PC-9 (cell line): ENCODE measurements at regions not wholly inside any gene's neighbourhood (a gene's known extent, or its start where the extent isn't known, plus 50 kb on each side); places are given as distances from the start of the nearest gene placed in this dataset.

Experiments used
- BruUV-seq: library from RNA; stranded (reverse); fragments of 400-500 nt; replicated peaks from 2 replicates; lab custom pipeline; 2021; lab: Mats Ljungman, UMichigan
- CTCF ChIA-PET: fragments of 300-600 bp; sonication (Branson Sonifier 250); formaldehyde crosslinking; loops from one replicate; lab custom pipeline; 2022; ENCODE audit warnings: antibody characterized with exemption; lab: Charles Lee
- POLR2A ChIA-PET: fragments of 300-600 bp; sonication (Branson Sonifier 250); formaldehyde crosslinking; loops from one replicate; lab custom pipeline; 2022; ENCODE audit warnings: antibody characterized with exemption; ENCODE audit not compliant: unreplicated experiment; lab: Charles Lee
- DNase-seq, 2 experiments: peaks; one replicate each; pipeline versions ENCODE4 v3.0.0 to v3.0.0-alpha.2; 2015 to 2022; ENCODE audit warnings: mixed read lengths in 1 of 2
- H2AFZ ChIP-seq: fragments of 200-600 bp; sonication (generic); 2 replicates; pipeline ENCODE4 v1.8.1; 2017; ENCODE audit warnings: antibody characterized with exemption
- H3F3A ChIP-seq: fragments of 200-600 bp; sonication (generic); 2 replicates; pipeline ENCODE4 v1.8.1; 2017; ENCODE audit warnings: antibody characterized with exemption, mild to moderate bottlenecking, low read depth; ENCODE audit not compliant: insufficient read depth
- H3K27ac ChIP-seq: fragments of 200-600 bp; sonication (generic); 2 replicates; pipeline ENCODE4 v1.6.1; 2016; ENCODE audit warnings: mixed run types
- H3K27me3 ChIP-seq: fragments of 200-600 bp; sonication (generic); 2 replicates; pipeline ENCODE4 v1.6.1; 2016; ENCODE audit warnings: low read depth, mixed run types; ENCODE audit not compliant: insufficient read depth
- H3K36me3 ChIP-seq: fragments of 200-600 bp; sonication (generic); 2 replicates; pipeline ENCODE4 v1.6.1; 2016; ENCODE audit warnings: low read depth, mixed run types
- H3K4me1 ChIP-seq: fragments of 200-600 bp; sonication (generic); replicated peaks from 2 replicates; pipeline ENCODE4 v1.6.1; 2016; ENCODE audit warnings: mixed run types; ENCODE audit not compliant: insufficient read depth
- H3K4me2 ChIP-seq: fragments of 200-600 bp; sonication (generic); 2 replicates; pipeline ENCODE4 v1.6.1; 2017; ENCODE audit warnings: mixed run types
- H3K4me3 ChIP-seq: fragments of 200-600 bp; sonication (generic); 2 replicates; pipeline ENCODE4 v1.6.1; 2016; ENCODE audit warnings: mixed run types
- H3K79me2 ChIP-seq: fragments of 200-600 bp; sonication (generic); 2 replicates; pipeline ENCODE4 v1.6.1; 2017; ENCODE audit warnings: low read depth, mixed run types
- H3K9me2 ChIP-seq: fragments of 200-600 bp; sonication (generic); 2 replicates; pipeline ENCODE4 v1.8.1; 2017; ENCODE audit warnings: mild to moderate bottlenecking; ENCODE audit not compliant: insufficient read depth
- H3K9me3 ChIP-seq: fragments of 200-600 bp; sonication (generic); 2 replicates; pipeline ENCODE4 v1.8.1; 2016; ENCODE audit warnings: low read depth; ENCODE audit not compliant: insufficient read depth
- H4K20me1 ChIP-seq: fragments of 200-600 bp; sonication (generic); 2 replicates; pipeline ENCODE4 v1.8.1; 2017; ENCODE audit not compliant: insufficient read depth
- EZH2 ChIP-seq: fragments of 200-600 bp; sonication (generic); IDR thresholded peaks from 2 replicates; pipeline ENCODE4 v1.8.0; 2017; ENCODE audit warnings: antibody characterized with exemption, low read depth
- intact Hi-C: fragments of 100-400 bp; cut with micrococcal nuclease; formaldehyde crosslinking; loops from one replicate; pipeline ENCODE4 v1.10.0; 2022; ENCODE audit not compliant: unreplicated experiment
- TF ChIP-seq, protein P1 (sequence below): fragments of 200-600 bp; sonication (generic); conservative IDR thresholded peaks from 2 replicates; pipeline ENCODE4 v1.6.1; 2017; ENCODE audit warnings: mixed run types, antibody characterized with exemption, mild to moderate bottlenecking, moderate library complexity

DNA sequence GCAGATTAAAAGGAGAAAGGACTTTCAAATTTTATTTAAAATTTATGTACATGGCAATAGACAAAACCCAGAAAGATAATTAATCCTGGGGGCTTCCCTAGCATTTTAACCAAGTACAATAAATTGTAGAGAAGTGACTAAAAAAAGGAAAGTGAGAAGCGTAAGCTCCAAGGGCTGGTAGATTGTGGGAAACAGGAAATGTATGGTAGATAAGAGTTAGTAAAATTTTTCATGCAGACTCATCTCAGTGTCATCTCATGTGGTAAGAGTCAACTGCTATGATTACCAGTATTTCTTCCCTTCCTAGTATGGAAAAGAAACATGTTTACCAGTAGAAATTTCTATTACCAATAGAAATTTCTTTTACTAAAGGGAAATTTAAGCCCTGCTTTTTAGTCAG lies 464.3 kb upstream of the AGTR1 start:
- POLR2A ChIA-PET: no interaction called here
- no peaks in the 10 kb centered on the region for H3F3A ChIP-seq
- H3K4me1 ChIP-seq: no peaks in the 10 kb centered on the region

DNA sequence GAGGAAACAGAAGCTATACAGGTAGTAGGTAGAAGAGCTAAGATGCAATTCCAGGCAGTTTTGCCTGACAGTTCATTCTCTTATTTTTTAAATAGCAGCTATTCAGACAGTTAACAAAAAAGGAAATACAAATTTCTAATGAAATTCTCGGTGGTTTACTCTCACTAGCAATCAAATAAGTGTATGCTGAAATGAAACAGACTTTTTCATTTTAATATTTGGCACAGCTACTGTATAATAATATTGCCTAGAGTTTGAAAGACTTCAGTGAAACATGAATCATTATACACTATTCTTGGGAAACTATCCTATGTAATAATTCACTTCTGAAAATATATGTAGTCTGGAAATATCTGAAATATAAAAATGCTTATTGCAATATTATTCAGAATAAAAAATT lies 463.2 kb upstream of the AGTR1 start:
- Histone ChIP-seq H3K4me1 (no peaks in the 10 kb centered on the region), H2AFZ (no peak overlapping the region), H3K4me2 (no peak overlapping the region), H3K4me3 (no peak overlapping the region), H3K27ac (no peak overlapping the region), H3F3A (no peaks in the 10 kb centered on the region), H3K79me2 (no peaks in the 10 kb centered on the region), H4K20me1 (no peaks in the 10 kb centered on the region), H3K9me2 (no peaks in the 10 kb centered on the region), H3K27me3 (no peaks in the 10 kb centered on the region), H3K36me3 (no peaks in the 10 kb centered on the region), H3K9me3 (no peaks in the 10 kb centered on the region)
- ChIA-PET CTCF (no interaction called here), POLR2A (no interaction called here)
- no TSS peak for BruUV-seq
- DNase-seq: no peak
- TF ChIP-seq EZH2: no peak
- TF ChIP-seq, protein P1, sequence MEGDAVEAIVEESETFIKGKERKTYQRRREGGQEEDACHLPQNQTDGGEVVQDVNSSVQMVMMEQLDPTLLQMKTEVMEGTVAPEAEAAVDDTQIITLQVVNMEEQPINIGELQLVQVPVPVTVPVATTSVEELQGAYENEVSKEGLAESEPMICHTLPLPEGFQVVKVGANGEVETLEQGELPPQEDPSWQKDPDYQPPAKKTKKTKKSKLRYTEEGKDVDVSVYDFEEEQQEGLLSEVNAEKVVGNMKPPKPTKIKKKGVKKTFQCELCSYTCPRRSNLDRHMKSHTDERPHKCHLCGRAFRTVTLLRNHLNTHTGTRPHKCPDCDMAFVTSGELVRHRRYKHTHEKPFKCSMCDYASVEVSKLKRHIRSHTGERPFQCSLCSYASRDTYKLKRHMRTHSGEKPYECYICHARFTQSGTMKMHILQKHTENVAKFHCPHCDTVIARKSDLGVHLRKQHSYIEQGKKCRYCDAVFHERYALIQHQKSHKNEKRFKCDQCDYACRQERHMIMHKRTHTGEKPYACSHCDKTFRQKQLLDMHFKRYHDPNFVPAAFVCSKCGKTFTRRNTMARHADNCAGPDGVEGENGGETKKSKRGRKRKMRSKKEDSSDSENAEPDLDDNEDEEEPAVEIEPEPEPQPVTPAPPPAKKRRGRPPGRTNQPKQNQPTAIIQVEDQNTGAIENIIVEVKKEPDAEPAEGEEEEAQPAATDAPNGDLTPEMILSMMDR: no peak
- intact Hi-C loops: no loop called here

More for the DNA sequence above, 464.3 kb upstream of the AGTR1 start:
- Histone ChIP-seq H3K9me2 (no peaks in the 10 kb centered on the region), H2AFZ (no peak overlapping the region), H3K4me2 (no peak overlapping the region), H4K20me1 (no peaks in the 10 kb centered on the region), H3K36me3 (no peaks in the 10 kb centered on the region), H3K9me3 (no peaks in the 10 kb centered on the region), H3K27me3 (no peaks in the 10 kb centered on the region), H3K4me3 (no peak overlapping the region), H3K79me2 (no peaks in the 10 kb centered on the region), H3K27ac (no peak overlapping the region)
- no peak for DNase-seq
- intact Hi-C loops: no loop called here
- TF ChIP-seq EZH2: no peak
- TF ChIP-seq, protein P1: no peak
- CTCF ChIA-PET: no interaction called here
- no TSS peak for BruUV-seq

DNA sequence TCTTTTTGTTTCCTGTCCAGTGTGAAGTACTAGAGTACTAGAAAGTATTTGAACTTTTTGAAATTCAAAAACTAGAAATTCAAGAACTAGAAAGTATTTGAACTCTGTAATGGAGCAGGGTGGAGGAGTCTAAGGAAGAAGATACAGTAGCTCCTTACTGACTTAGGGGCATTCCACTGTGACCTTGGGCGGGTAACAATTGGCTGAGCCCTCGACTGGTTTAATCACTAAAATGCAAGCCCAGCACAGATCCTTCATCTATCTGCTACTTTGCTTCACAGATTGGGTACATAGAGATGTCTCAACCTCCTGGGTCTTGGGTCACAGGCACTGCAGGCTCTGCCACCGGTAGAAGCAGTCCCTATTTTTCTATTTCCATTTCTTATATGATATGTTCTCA lies 462.1 kb upstream of the AGTR1 start:
- Histone ChIP-seq H2AFZ (no peak overlapping the region), H3K4me2 (no peak overlapping the region), H3K4me3 (no peak overlapping the region), H3K4me1 (no peaks in the 10 kb centered on the region), H3F3A (no peaks in the 10 kb centered on the region), H3K9me2 (no peaks in the 10 kb centered on the region), H4K20me1 (no peaks in the 10 kb centered on the region), H3K36me3 (no peaks in the 10 kb centered on the region), H3K9me3 (no peaks in the 10 kb centered on the region), H3K79me2 (no peaks in the 10 kb centered on the region), H3K27ac (no peak overlapping the region), H3K27me3 (no peaks in the 10 kb centered on the region)
- CTCF ChIA-PET: no interaction called here
- DNase-seq: no peak
- intact Hi-C loops: no loop called here
- BruUV-seq: no TSS peak
- TF ChIP-seq, protein P1: no peak
- TF ChIP-seq EZH2: no peak
- POLR2A ChIA-PET: no interaction called here
